Panc1 (cell line): ENCODE measurements at regions not wholly inside any gene's neighbourhood (a gene's known extent, or its start where the extent isn't known, plus 50 kb on each side); places are given as distances from the start of the nearest gene placed in this dataset.

Experiments used
- ATAC-seq: fragments of 200-7000 bp; cut with Tn5 transposase; 2 replicates; pipeline ENCODE4 v1.9.1; 2020; ENCODE audit warnings: mild to moderate bottlenecking, moderate library complexity
- BruUV-seq: library from RNA; stranded (reverse); fragments of 400-500 nt; replicated peaks from 2 replicates; lab custom pipeline; 2021; lab: Mats Ljungman, UMichigan
- CTCF ChIA-PET: fragments of 300-600 bp; sonication (Branson Sonifier 250); formaldehyde crosslinking; loops from one replicate; lab custom pipeline; 2022; ENCODE audit warnings: antibody characterized with exemption; lab: Charles Lee
- POLR2A ChIA-PET: fragments of 300-600 bp; sonication (Branson Sonifier 250); formaldehyde crosslinking; loops from one replicate; lab custom pipeline; 2022; ENCODE audit warnings: antibody characterized with exemption; lab: Charles Lee
- DNase-seq: peaks from one replicate; pipeline ENCODE4 v3.0.0-alpha.2; 2010; ENCODE audit warnings: low read depth, low spot score
- H3K27ac ChIP-seq: 2 replicates; pipeline ENCODE4 v1.5.1; 2011; ENCODE audit warnings: mild to moderate bottlenecking, low read length, inconsistent platforms
- H3K27me3 ChIP-seq: fragments of 200-500 bp; sonication (Bioruptor generic); 2 replicates; pipeline ENCODE4 v1.6.0; 2014; ENCODE audit warnings: low read length, inconsistent platforms; ENCODE audit not compliant: control insufficient read depth, insufficient read depth
- H3K36me3 ChIP-seq: fragments of 200-500 bp; sonication (Bioruptor generic); 2 replicates; pipeline ENCODE4 v1.5.1; 2014; ENCODE audit warnings: inconsistent platforms, mild to moderate bottlenecking, low read length, moderate library complexity; ENCODE audit not compliant: control insufficient read depth, insufficient read depth
- H3K4me1 ChIP-seq: 2 replicates; pipeline ENCODE4 v1.5.1; 2011; ENCODE audit warnings: inconsistent platforms, mild to moderate bottlenecking, low read length, moderate library complexity; ENCODE audit not compliant: control insufficient read depth, insufficient read depth
- H3K4me3 ChIP-seq, 2 experiments: 2 replicates each; pipeline ENCODE4 v1.5.1; 2011 to 2012; ENCODE audit warnings: low read depth in 2 of 2, low read length in 2 of 2, mild to moderate bottlenecking in 2 of 2, inconsistent platforms in 1 of 2, moderate library complexity in 1 of 2
- H3K9me3 ChIP-seq: fragments of 200-500 bp; sonication (Bioruptor generic); 2 replicates; pipeline ENCODE4 v1.5.1; 2014; ENCODE audit warnings: low read depth, mild to moderate bottlenecking, inconsistent platforms, low read length, moderate library complexity; ENCODE audit not compliant: control insufficient read depth, insufficient read depth
- CTCF ChIP-seq: fragments of 450-650 bp; IDR thresholded peaks from 2 replicates; pipeline ENCODE4 v1.5.1; 2017; ENCODE audit warnings: mild to moderate bottlenecking
- POLR2AphosphoS5 ChIP-seq: IDR thresholded peaks from 2 replicates; pipeline ENCODE4 v1.6.1; 2012; ENCODE audit warnings: mild to moderate bottlenecking, low read depth, low read length, moderate library complexity
- REST ChIP-seq, 2 experiments: IDR thresholded peaks; 2 replicates each; pipeline ENCODE4 v1.6.1; 2011 to 2012; ENCODE audit warnings: low read depth in 2 of 2, control low read depth in 1 of 2, low read length in 1 of 2, mild to moderate bottlenecking in 1 of 2, moderate library complexity in 1 of 2; ENCODE audit not compliant: insufficient read depth in 1 of 2
- SIN3A ChIP-seq: IDR thresholded peaks from 2 replicates; pipeline ENCODE4 v1.6.1; 2012; ENCODE audit warnings: low read depth, mild to moderate bottlenecking, low read length, moderate library complexity, borderline replicate concordance; ENCODE audit not compliant: insufficient read depth
- TCF7L2 ChIP-seq: IDR thresholded peaks from 2 replicates; pipeline ENCODE4 v1.6.1; 2011; ENCODE audit warnings: mild to moderate bottlenecking, low read depth, low read length, inconsistent platforms
- in situ Hi-C: cut with HindIII; loops from 2 replicates; pipeline ENCODE4 v1.10.0; 2016; ENCODE audit warnings: low sequenced_read_pairs, low pct_unique_long_range_greater_than_20kb
- intact Hi-C: fragments of 100-400 bp; cut with micrococcal nuclease; formaldehyde crosslinking; loops from one replicate; pipeline ENCODE4 v1.10.0; 2022; ENCODE audit not compliant: unreplicated experiment

- H3K36me3 ChIP-seq, result no peaks in the 10 kb centered on the region
- TF ChIP-seq REST (IDR thresholded peaks at IDR 0.05; ENCODE audit: insufficient read depth in 1 of 2, low read depth in 2 of 2, low read length in 1 of 2) (no peak), SIN3A (no peak), POLR2AphosphoS5 (no peak), TCF7L2 (no peak), CTCF (no peak)
- intact Hi-C loops, result no loop called here
- no peaks in the 10 kb centered on the region for H3K9me3 ChIP-seq
- H3K4me3 ChIP-seq, result no peak overlapping the region
- H3K27me3 ChIP-seq, result no peaks in the 10 kb centered on the region
- H3K4me1 ChIP-seq, result no peaks in the 10 kb centered on the region
- POLR2A ChIA-PET, result no interaction called here
- BruUV-seq, result no TSS peak
- CTCF ChIA-PET, result no interaction called here
- DNase-seq (no peak), ATAC-seq (no peak)
- no peak overlapping the region for H3K27ac ChIP-seq
- in situ Hi-C loops, result no loop called here
Observed at GRCh38 chr18:43542016-43542415, 264.7 kb upstream of the SYT4 start.

GRCh38 chr18:43543236-43543635 is 265.9 kb upstream of the SYT4 start:
- TF ChIP-seq TCF7L2, result no peak
- TF ChIP-seq SIN3A, result no peak
- TF ChIP-seq REST (IDR thresholded peaks at IDR 0.05; ENCODE audit: insufficient read depth in 1 of 2, low read depth in 2 of 2, low read length in 1 of 2), result no peak
- no peak for TF ChIP-seq CTCF
- no peak for TF ChIP-seq POLR2AphosphoS5
- H3K27me3 ChIP-seq, result no peaks in the 10 kb centered on the region
- H3K4me1 ChIP-seq, result no peaks in the 10 kb centered on the region
- CTCF ChIA-PET, result no interaction called here
- no peaks in the 10 kb centered on the region for H3K9me3 ChIP-seq
- intact Hi-C loops, result no loop called here
- ATAC-seq (no peak), DNase-seq (no peak)
- H3K4me3 ChIP-seq, result no peak overlapping the region
- no peaks in the 10 kb centered on the region for H3K36me3 ChIP-seq
- in situ Hi-C loops, result no loop called here
- BruUV-seq, result no TSS peak
- POLR2A ChIA-PET, result no interaction called here
- H3K27ac ChIP-seq, result no peak overlapping the region
